ENCODE measurements at regions not wholly inside any gene's neighbourhood (a gene's known extent, or its start where the extent isn't known, plus 50 kb on each side); places are given as distances from the start of the nearest gene placed in this dataset.

DNA sequence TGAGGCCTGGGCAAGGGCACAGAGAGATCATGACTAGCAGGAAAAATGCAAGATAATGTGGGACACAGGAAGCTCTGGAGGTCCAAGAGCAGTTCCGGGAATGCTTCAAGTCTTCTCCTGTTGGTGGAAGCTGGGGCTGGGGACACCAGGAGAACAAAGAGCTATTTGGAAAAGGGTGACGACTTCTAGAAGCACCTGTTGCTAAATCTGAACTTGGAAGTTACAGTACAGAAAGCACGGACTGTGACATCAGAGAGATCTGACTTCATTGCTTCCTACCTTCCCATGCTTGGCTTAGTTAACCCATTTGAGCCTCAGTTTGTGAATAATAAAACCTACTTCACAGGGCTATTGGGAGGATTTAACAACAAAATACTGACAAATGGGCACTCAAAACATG is 52.7 kb upstream of the NEO1 start:
- TF ChIP-seq, protein P1, sequence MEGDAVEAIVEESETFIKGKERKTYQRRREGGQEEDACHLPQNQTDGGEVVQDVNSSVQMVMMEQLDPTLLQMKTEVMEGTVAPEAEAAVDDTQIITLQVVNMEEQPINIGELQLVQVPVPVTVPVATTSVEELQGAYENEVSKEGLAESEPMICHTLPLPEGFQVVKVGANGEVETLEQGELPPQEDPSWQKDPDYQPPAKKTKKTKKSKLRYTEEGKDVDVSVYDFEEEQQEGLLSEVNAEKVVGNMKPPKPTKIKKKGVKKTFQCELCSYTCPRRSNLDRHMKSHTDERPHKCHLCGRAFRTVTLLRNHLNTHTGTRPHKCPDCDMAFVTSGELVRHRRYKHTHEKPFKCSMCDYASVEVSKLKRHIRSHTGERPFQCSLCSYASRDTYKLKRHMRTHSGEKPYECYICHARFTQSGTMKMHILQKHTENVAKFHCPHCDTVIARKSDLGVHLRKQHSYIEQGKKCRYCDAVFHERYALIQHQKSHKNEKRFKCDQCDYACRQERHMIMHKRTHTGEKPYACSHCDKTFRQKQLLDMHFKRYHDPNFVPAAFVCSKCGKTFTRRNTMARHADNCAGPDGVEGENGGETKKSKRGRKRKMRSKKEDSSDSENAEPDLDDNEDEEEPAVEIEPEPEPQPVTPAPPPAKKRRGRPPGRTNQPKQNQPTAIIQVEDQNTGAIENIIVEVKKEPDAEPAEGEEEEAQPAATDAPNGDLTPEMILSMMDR (IDR thresholded peaks at IDR 0.05): no peak
- no peak for TF ChIP-seq POLR2A (IDR thresholded peaks at IDR 0.05)
